Hippocampal formation (tissue), 2 donors: ENCODE measurements at regions not wholly inside any gene's neighbourhood (a gene's known extent, or its start where the extent isn't known, plus 50 kb on each side); places are given as distances from the start of the nearest gene placed in this dataset.
"Not testable (repeated sequence)": the region's sequence is repeated elsewhere in the genome, so short reads cannot be mapped to it uniquely, and the experiment has no call there.

Experiments
- DNase-seq, 2 donors: peaks; one replicate each; lab custom pipeline; 2025; lab: John Stamatoyannopoulos, UW

- no peak for DNase-seq
Observed at GRCh38 chr12:124652661-124653060, 85.2 kb upstream of the NCOR2 start.

GRCh38 chr12:124651516-124652273, 84.3 kb upstream of the NCOR2 start:
- DNase-seq, result no peak

GRCh38 chr12:124650912-124651311, 83.5 kb upstream of the NCOR2 start:
- no peak for DNase-seq

GRCh38 chr12:124648710-124649384, 81.4 kb upstream of the NCOR2 start:
- no peak for DNase-seq

GRCh38 chr12:124647316-124647715, 79.9 kb upstream of the NCOR2 start:
- DNase-seq, result no peak

- no peak for DNase-seq
Observed at GRCh38 chr12:124646385-124647230, 79.2 kb upstream of the NCOR2 start.

- DNase-seq, result no peak
Observed at GRCh38 chr12:124645530-124646244, 78.3 kb upstream of the NCOR2 start.

GRCh38 chr12:124643768-124644167, 76.4 kb upstream of the NCOR2 start:
- not testable (repeated sequence) for DNase-seq

- no peak for DNase-seq
Observed at GRCh38 chr12:124642105-124642504, 74.7 kb upstream of the NCOR2 start.

- no peak for DNase-seq
Observed at GRCh38 chr12:124641591-124641990, 74.2 kb upstream of the NCOR2 start.

- DNase-seq, result no peak
Observed at GRCh38 chr12:124640056-124640455, 72.6 kb upstream of the NCOR2 start.

- DNase-seq, result no peak
Observed at GRCh38 chr12:124639122-124639806, 71.9 kb upstream of the NCOR2 start.

GRCh38 chr12:124637581-124637981, 70.2 kb upstream of the NCOR2 start:
- no peak for DNase-seq

GRCh38 chr12:124637163-124637562, 69.8 kb upstream of the NCOR2 start:
- DNase-seq, result no peak

- no peak for DNase-seq
Observed at GRCh38 chr12:124636138-124636978, 68.9 kb upstream of the NCOR2 start.

GRCh38 chr12:124635316-124635715, 67.9 kb upstream of the NCOR2 start:
- DNase-seq, result no peak

- DNase-seq, result no peak
Observed at GRCh38 chr12:124633365-124634362, 66.3 kb upstream of the NCOR2 start.

- DNase-seq, result no peak
Observed at GRCh38 chr12:124632519-124632984, 65.1 kb upstream of the NCOR2 start.

GRCh38 chr12:124631681-124632256, 64.4 kb upstream of the NCOR2 start:
- DNase-seq, result no peak
